Smooth muscle cell of the brain vasculature (primary cell): ENCODE measurements at regions not wholly inside any gene's neighbourhood (a gene's known extent, or its start where the extent isn't known, plus 50 kb on each side); places are given as distances from the start of the nearest gene placed in this dataset.

Source experiments
- DNase-seq: peaks from one replicate; pipeline ENCODE4 v3.0.0-alpha.2; 2012; ENCODE audit warnings: low read depth, low spot score

- DNase-seq = no peak
These were observed 648.8 kb downstream of the METTL15 start for GRCh38 chr11:28756977-28757376.

DNA sequence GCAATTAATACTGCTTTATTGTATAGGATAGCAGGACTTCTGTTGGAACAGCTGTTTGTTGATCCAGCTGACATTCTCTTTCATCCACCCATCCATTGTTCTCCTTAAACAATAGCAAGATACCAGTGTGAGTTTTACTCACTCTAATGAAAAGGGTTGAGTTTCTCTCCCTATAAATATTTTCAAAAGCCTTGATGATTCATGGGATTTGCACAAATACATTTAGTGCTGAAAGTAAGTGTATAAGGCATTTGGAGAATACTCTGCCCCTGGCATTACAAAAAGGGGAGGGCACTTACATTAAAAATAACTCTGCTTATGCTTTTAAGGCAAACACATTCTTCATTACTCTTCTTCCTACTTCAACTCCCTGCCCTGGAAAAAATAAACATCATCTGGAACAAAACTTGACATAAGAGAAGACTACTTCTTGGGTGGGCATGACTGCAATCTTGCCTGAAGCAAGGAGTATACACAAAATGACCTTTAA, 634.9 kb downstream of the METTL15 start:
- DNase-seq = no peak

- DNase-seq = no peak
These were observed 631.5 kb downstream of the METTL15 start for GRCh38 chr11:28739489-28740280.

GRCh38 chr11:28738549-28738948, 630.4 kb downstream of the METTL15 start:
- DNase-seq = no peak

DNA sequence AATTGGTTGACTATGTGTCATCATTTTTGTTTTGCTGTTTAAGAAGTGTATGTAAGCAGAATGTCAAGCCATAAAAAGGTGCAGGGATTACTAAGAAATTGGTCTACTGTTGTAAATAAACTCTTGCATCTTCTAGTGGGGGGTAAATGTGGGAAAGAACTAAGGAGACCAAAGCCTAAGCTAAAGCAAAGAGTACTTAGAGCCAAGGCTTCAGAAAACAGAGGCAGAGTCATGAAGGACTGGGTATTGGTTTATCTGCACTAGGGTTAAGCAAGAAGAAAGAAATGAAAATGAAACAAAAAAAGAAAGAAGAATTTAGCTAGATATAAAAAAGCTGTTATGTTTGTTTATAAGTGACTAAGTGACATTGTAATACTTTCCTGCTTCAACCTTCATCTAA, 628.1 kb downstream of the METTL15 start:
- no peak for DNase-seq

- no peak for DNase-seq
These were observed 627.3 kb downstream of the METTL15 start for GRCh38 chr11:28735511-28735910.

DNA sequence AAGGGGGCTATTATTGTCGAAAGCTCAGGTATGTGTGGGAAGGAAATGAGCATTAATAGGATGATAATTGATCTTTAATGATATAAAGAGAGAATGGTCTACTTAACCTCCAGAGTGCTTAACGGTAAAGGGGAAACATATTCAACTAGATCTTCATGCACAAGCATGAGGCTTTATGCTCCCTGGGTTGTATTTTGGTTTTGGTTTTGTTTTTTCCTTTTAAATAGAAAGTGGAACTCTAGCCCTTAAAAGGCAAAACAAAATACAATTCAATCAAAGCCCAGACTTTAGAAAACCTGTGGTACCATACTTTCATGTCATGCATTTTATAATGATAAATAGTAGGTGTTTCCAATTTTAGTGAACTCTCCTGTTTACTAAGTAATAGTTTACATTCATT, 622.7 kb downstream of the METTL15 start:
- no peak for DNase-seq

GRCh38 chr11:28730336-28730735, 622.1 kb downstream of the METTL15 start:
- DNase-seq = no peak

GRCh38 chr11:28729339-28729738, 621.2 kb downstream of the METTL15 start:
- no peak for DNase-seq

GRCh38 chr11:28728666-28729065, 620.5 kb downstream of the METTL15 start:
- DNase-seq = no peak

DNA sequence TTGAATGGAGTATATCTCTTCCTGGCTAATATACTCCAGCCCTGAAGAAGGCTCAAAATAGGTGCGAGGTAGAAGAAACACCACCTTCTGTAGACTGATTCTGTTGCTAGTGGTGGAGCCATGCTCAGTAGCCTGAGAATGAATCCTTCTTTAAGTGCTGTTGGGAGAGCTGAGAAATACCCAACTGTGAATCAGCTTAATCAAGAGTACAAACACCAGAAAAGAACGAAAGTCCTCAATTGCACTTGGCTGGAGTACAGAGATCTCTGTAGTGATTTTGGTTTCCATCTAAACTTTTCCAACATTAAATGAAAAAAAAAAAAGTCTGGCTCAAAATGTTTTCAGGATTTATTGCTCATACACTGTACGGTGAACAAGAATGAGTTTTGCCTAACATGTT, 619.1 kb downstream of the METTL15 start:
- no peak for DNase-seq

GRCh38 chr11:28726432-28726831, 618.2 kb downstream of the METTL15 start:
- no peak for DNase-seq

DNA sequence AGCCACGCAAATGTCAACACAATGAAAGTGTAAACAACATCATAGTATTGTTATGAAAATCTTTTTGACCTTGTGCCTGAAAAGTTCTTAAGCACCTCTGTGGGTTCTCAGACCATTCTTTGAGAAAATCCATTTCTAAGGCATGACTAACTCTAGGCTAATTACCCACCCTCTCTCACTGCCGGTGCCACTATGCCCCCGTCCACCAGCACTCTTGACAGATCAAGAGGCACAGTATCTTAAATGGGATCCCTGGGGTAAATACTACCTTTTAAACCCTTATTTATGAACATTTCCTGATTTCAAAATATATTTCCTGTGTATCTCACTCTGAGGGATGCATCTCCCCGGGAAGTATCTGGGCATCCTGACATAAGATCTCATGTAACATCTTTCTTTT, 607.5 kb downstream of the METTL15 start:
- DNase-seq = no peak

GRCh38 chr11:28713850-28714249, 605.7 kb downstream of the METTL15 start:
- no peak for DNase-seq

- no peak for DNase-seq
These were observed 599.9 kb downstream of the METTL15 start for GRCh38 chr11:28708075-28708474.

- no peak for DNase-seq
These were observed 596.6 kb downstream of the METTL15 start for GRCh38 chr11:28704801-28705200.

GRCh38 chr11:28703371-28703770, 595.2 kb downstream of the METTL15 start:
- DNase-seq = no peak

GRCh38 chr11:28702871-28703270, 594.7 kb downstream of the METTL15 start:
- no peak for DNase-seq

- no peak for DNase-seq
These were observed 594.2 kb downstream of the METTL15 start for GRCh38 chr11:28702450-28702790.

DNA sequence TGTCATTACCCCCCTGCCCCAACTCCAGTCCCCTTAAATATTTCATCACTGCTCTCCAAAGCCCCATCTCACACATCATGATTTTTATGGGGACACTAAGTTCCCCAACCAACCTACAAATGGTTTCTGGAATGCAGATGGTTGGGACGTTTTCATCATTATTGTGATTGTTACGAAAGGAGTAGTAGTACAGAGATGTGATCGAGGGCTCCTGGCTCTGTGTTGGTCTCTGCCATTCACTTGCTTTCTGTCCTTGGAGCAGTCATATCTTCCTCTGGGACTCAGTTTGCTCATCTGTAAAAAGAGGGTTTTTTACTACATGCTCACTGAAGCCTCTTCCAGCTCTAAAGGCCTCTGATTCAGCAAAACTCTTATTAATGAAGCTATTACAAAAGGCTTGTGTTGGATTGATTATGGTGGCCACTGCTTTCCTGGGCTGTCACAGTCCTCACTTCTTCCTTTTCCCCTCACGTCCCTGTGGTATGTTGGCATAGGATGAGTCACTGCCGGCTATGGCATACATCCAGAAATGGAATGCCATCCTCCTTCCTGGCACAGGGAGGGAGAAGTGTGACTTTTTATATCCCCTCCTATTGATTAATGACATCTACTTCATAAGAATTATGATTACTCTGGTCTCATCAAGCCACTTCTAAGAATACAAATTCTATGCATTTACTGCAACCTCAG, 593.7 kb downstream of the METTL15 start:
- DNase-seq = no peak

- no peak for DNase-seq
These were observed 591.5 kb downstream of the METTL15 start for GRCh38 chr11:28699701-28700100.

DNA sequence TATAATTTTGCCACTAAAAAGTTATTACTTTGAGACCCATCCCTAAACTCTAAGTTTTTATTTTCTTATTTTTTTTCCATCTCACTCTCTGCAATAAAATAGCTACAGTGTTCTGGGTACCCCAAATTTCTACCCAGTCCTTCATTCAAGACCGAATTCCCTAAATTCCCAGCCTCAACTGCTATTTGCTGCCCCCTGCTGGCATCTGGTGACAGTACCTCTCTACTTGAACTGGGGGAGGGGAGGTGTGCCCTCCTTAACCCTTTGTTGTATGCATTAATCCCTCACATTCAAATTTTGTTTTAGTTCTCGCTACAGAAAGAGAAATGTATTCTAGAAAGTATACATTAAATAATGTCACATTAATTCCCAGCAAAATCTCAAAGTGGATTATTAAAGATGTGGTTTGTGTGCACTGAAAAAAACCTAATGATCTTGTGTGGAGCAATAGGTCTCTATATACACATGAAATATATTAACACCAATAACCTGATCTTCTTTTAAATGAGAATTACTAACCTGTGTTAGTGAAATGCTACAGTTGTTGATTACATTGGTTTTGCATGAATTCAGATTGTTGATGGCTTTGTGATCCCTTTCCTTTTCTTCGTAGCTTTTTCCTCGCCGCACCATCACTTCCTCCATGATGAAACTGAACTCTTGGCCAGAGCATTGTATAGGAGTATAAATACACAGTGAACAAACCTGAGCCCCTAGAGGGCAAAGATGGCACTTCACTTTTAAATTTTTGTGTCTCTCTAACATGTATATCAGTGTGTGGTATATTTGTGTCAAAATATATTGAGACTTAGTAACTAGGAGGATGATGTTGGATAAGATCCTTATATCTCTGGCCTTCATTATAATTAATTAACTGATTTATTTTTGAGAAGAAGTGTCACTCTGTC, 590.0 kb downstream of the METTL15 start:
- peak; percentile 17 for DNase-seq
